A673 (cell line): ENCODE measurements at regions not wholly inside any gene's neighbourhood (a gene's known extent, or its start where the extent isn't known, plus 50 kb on each side); places are given as distances from the start of the nearest gene placed in this dataset.

Experiments used
- EZH2 ChIP-seq: fragments of 200-600 bp; sonication (generic); IDR thresholded peaks from 2 replicates; pipeline ENCODE4 v1.6.1; 2017; ENCODE audit warnings: borderline replicate concordance, low read depth, mild to moderate bottlenecking, mixed read lengths, antibody characterized with exemption, low read length; ENCODE audit not compliant: poor library complexity, severe bottlenecking
- TF ChIP-seq, protein P1 (sequence below): fragments of 300-800, 200-600 bp; sonication (generic); conservative IDR thresholded peaks from 2 replicates; pipeline ENCODE4 v1.5.1; 2017; ENCODE audit warnings: low read depth, mild to moderate bottlenecking, antibody characterized with exemption, low read length, moderate library complexity, mixed read lengths

DNA sequence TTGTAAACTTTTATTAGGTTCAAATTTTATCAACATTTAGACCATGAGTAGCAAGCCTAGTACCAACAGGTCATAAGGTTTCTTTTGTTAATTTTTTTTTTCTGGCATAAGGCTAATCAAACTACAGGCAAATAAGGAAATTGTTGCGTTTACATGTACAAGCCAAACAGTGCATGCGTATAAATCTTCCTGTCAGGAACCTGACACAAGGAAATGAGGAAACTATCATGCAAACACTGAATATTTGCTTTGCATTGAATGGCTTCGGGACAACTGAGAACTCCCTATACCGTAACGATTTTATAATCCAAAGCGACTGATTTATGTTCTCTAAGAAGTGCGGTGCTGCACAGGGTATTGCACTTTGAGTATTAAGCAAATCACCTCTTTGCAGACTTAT lies 133.0 kb upstream of the TRPC4 start:
- TF ChIP-seq, protein P1, sequence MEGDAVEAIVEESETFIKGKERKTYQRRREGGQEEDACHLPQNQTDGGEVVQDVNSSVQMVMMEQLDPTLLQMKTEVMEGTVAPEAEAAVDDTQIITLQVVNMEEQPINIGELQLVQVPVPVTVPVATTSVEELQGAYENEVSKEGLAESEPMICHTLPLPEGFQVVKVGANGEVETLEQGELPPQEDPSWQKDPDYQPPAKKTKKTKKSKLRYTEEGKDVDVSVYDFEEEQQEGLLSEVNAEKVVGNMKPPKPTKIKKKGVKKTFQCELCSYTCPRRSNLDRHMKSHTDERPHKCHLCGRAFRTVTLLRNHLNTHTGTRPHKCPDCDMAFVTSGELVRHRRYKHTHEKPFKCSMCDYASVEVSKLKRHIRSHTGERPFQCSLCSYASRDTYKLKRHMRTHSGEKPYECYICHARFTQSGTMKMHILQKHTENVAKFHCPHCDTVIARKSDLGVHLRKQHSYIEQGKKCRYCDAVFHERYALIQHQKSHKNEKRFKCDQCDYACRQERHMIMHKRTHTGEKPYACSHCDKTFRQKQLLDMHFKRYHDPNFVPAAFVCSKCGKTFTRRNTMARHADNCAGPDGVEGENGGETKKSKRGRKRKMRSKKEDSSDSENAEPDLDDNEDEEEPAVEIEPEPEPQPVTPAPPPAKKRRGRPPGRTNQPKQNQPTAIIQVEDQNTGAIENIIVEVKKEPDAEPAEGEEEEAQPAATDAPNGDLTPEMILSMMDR: no peak
- no peak for TF ChIP-seq EZH2
